HG03378 (cell line): ENCODE measurements at regions not wholly inside any gene's neighbourhood (a gene's known extent, or its start where the extent isn't known, plus 50 kb on each side); places are given as distances from the start of the nearest gene placed in this dataset.

Source experiments
- ATAC-seq: cut with Tn5 transposase; IDR thresholded peaks from one replicate; pipeline ENCODE4 v1.9.1; 2021; ENCODE audit warnings: mild to moderate bottlenecking, moderate library complexity; ENCODE audit not compliant: unreplicated experiment

- no peak for ATAC-seq
Observed at GRCh38 chr5:93322974-93323860, 257.8 kb downstream of the NR2F1-AS1 start.

GRCh38 chr5:93320920-93321445 lies 260.0 kb downstream of the NR2F1-AS1 start:
- no peak for ATAC-seq

- no peak for ATAC-seq
Observed at GRCh38 chr5:93313672-93314071, 267.3 kb downstream of the NR2F1-AS1 start.

DNA sequence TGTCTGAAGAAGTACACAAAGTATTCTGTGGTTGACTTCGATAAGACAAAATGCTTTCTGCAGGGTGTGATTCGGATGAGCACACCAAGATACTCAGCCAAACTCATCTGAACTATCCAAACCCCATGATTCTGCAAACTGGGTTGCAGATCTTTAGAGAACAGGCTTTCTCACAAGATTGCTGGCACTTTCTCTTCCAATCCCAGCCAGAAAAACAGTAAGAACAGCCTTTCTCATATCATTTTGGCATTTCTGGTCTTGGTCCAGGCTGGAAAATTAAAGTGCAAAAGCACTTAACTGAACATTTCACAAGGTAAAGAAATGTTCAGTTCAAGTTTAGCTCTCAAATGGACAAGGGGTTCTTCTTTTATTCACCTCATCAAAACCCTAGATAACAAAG lies 269.1 kb downstream of the NR2F1-AS1 start:
- ATAC-seq: no peak

GRCh38 chr5:93307557-93307956 lies 273.5 kb downstream of the NR2F1-AS1 start:
- no peak for ATAC-seq

- ATAC-seq: no peak
Observed at GRCh38 chr5:93305984-93306383, 275.0 kb downstream of the NR2F1-AS1 start.

DNA sequence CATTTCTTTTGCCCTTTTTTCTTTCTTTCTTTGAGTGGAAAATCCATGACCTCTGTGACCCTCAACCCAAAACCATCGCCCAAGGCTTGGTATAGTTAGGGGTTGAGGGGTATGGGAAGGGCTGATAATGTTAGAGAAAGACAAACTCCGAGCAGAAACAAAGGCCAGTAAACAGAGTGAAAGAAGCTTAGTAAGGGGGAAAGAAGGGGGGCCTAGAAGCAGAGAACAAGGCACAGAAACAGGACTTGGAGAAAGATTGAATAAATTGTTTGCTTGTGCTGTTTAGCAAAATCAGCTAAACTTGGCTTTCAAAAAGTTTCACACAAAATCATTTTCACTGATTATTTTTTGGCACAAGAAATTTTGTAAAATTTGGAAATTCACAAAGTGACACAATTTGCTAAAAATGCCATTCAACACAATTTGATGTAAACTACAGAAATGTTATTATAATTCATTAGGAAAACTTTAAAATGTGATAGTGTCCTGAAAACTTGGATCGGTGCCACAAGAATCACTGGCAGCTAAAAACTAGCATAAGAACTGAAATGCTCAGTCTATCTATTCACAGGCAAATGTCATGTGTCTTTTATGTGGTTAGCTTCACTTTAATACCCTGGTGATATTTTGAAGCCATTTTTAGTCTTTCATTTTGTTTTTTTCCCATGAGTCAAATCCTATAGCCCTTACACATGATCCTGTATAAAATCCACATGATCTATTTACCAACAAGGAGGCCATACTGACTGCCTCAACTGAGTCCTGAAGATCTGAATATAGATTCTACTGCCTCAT lies 276.4 kb downstream of the NR2F1-AS1 start:
- no peak for ATAC-seq

GRCh38 chr5:93303291-93303691 lies 277.7 kb downstream of the NR2F1-AS1 start:
- ATAC-seq: no peak

- no peak for ATAC-seq
Observed at GRCh38 chr5:93302711-93303110, 278.3 kb downstream of the NR2F1-AS1 start.

- ATAC-seq: no peak
Observed at GRCh38 chr5:93300945-93301344, 280.1 kb downstream of the NR2F1-AS1 start.

DNA sequence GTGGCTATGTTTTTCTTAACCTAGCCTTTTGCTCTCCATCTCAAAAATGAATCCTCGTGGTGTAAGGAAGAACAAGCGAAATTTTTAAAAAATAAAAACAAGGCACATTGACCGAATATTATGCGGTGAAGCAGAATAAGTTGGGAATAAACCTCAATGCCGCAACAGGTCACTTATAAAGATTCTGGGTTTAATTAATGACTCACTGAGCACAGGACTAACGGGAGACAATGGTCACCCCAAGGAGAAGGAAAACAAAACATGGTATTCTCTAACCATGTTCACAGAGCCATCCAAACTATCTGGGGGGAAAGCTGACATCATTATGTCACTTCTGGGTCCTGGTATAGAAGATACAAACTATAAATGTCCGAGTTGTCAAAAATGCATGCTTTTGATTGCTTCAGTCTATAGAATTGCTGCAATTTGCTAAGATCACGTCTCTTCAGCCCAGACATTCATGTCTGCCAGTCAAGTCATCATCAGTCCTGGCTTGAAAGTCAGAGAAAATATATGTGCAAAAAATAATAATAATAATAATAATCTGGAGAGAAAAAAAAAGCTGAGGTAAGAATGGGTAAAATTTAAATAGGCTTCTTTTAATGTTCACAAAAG lies 280.6 kb downstream of the NR2F1-AS1 start:
- ATAC-seq: no peak

GRCh38 chr5:93299681-93300308 lies 281.2 kb downstream of the NR2F1-AS1 start:
- no peak for ATAC-seq

DNA sequence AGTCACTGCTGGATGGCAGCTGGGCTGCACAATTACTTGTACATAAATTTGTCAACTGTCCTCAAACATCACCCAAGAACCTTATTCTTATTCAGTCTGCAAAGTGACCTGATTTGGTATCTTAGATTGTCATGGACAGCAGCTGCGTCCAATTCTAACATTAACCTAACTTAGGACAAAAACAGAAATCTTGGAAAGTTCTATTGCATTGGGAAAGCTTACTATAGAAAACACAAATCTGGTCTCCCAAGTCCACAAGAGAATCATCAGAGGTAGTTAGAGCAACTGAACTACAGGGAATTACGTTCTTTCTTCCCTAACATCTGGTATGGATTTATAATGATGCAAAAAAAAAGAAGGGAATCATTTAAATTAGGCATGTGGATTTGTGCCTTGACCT lies 283.9 kb downstream of the NR2F1-AS1 start:
- ATAC-seq: no peak

GRCh38 chr5:93296338-93296737 lies 284.7 kb downstream of the NR2F1-AS1 start:
- no peak for ATAC-seq

DNA sequence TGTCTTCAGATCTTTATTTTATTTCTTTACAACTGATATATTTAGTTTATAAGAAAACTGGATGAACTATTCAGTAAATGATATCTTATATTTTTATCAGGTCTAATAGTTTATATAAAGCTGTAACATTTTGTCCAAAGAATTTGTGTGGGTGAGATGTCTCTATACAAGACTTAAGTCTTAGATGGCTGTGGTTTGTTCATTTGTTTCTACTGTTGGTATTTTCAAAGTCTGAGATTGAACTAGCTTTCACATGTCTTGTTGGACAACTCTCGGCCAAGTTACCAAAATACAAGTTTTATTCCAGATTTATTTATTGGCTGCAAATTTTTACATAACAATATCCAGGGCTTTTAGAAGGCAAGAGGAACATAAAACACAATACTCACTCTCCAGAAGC lies 286.0 kb downstream of the NR2F1-AS1 start:
- no peak for ATAC-seq

GRCh38 chr5:93294199-93294598 lies 286.8 kb downstream of the NR2F1-AS1 start:
- ATAC-seq: no peak

DNA sequence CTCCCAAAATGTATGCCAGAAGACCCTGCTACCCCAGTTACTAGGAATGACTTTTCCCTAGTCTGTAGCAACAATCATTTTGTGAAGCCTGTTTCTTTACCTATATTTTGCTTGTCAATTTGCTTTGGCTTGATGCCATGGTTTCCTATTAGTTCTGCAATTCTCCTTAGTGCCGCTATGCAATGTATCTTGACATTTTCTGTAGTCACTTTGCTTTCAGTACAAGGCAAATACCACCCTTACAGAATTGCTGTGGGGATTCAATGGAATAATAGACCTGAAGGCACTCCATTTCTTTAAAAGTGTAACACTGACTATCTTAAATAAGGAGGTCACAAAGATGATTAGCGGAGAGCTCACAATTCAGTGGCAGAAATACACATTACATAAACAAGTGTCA lies 291.1 kb downstream of the NR2F1-AS1 start:
- no peak for ATAC-seq

- ATAC-seq: no peak
Observed at GRCh38 chr5:93285461-93285860, 295.6 kb downstream of the NR2F1-AS1 start.

DNA sequence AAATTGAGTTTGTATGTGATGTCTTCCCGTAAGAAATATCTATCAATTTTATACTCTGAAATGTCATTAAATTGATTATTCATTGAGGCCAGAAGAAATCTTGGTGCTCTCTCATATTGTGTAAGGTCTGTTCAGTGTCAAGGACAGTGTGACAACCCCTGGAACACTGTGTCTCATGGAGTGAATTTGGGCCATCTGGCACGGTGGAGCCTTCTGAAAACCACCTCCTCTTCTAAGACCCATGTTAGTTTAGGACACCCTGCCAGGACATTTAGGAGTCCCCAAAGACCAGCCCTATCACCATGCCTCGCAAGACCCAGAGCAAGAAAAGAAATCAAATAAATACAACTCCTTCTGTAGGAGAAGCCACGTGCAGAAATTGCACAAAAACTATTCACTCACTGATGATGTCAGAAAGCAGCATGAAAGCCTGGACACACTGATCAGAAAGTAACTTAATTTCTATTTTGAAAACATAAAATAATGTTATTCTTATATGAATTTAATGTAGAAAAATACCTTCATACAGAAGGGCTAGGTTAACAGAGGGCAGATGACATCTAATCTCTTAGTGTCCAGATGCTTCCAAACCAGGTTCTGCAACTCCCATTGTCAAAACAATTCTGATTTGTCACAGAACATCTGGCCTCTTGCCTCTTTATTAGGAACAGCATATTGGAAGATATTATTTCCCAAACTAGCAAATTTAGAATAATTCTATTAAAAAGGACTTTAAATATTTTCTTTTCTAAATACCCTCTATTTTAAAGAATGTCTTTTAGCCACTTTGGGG lies 298.8 kb downstream of the NR2F1-AS1 start:
- ATAC-seq: no peak

DNA sequence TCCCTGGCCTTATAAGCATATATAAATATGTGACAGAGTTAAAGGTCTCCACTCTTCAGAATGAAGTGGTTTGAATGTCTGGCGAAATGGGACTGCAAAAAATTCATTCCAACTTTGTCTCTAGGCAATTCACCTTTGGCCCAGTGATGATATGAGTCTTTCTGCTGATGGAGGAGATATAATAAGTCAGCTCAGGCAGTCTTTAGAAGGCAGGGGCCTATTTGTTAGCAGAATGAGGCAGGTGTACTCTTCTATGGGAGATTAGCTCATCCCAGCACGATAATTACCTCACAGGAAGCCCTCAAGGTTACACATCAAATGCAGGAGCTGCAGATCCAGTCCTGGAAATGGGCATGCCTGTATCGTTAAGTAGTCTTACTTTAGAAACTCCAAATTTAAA lies 300.5 kb downstream of the NR2F1-AS1 start:
- ATAC-seq: no peak
